Peyer's patch (tissue), 4 donors: ENCODE measurements at regions not wholly inside any gene's neighbourhood (a gene's known extent, or its start where the extent isn't known, plus 50 kb on each side); places are given as distances from the start of the nearest gene placed in this dataset.

Experiments used
- CTCF ChIP-seq, 6 experiments: fragments of 450-650 bp in 4 of 6; fragments of 200-600 bp in 2 of 6; sonication (generic) in 1 of 6; IDR thresholded peaks; one replicate each; pipeline ENCODE4 v1.5.1; 2017 to 2019; ENCODE audit warnings: antibody characterized with exemption in 6 of 6, mild to moderate bottlenecking in 3 of 6, moderate library complexity in 1 of 6
- POLR2A ChIP-seq, 2 donors: fragments of 450-650 bp; IDR thresholded peaks; one replicate each; pipeline ENCODE4 v1.5.1; 2017; ENCODE audit warnings: antibody characterized with exemption in 2 of 2, mild to moderate bottlenecking in 2 of 2, moderate library complexity in 2 of 2

- TF ChIP-seq POLR2A (IDR thresholded peaks at IDR 0.05) (no peak), CTCF (IDR thresholded peaks at IDR 0.05) (no peak)
Observed at GRCh38 chr6:79784395-79784753, 153.2 kb downstream of the SH3BGRL2 start.
